Activated CD8-positive, alpha-beta T cell treated with anti-CD3 and anti-CD28 coated beads for 36 hours (primary cell): ENCODE measurements at regions not wholly inside any gene's neighbourhood (a gene's known extent, or its start where the extent isn't known, plus 50 kb on each side); places are given as distances from the start of the nearest gene placed in this dataset.

ENCODE experiments used
- ATAC-seq: fragments of 200-7000 bp; cut with Tn5 transposase; one replicate; pipeline ENCODE4 v1.10.0; 2021; ENCODE audit warnings: mild to moderate bottlenecking, moderate library complexity
- CTCF ChIA-PET: fragments of 350-600 bp; sonication (Branson Sonifier 250); formaldehyde crosslinking; loops from one replicate; lab custom pipeline; 2021; ENCODE audit warnings: antibody characterized with exemption; lab: Charles Lee
- POLR2A ChIA-PET: fragments of 350-600 bp; sonication (Branson Sonifier 250); formaldehyde crosslinking; loops from one replicate; lab custom pipeline; 2021; ENCODE audit warnings: antibody characterized with exemption; lab: Charles Lee
- DNase-seq: peaks from one replicate; pipeline ENCODE4 v3.0.0-alpha.2; 2020
- H3K27ac Mint-ChIP-seq: one replicate; pipeline ENCODE4 v1.8.0; 2021; ENCODE audit warnings: mild to moderate bottlenecking, mixed read lengths
- H3K27me3 Mint-ChIP-seq: one replicate; pipeline ENCODE4 v1.8.0; 2021; ENCODE audit warnings: mixed read lengths
- H3K36me3 Mint-ChIP-seq: one replicate; pipeline ENCODE4 v1.8.0; 2021; ENCODE audit warnings: low read depth, mixed read lengths
- H3K4me1 Mint-ChIP-seq: one replicate; pipeline ENCODE4 v1.8.0; 2021; ENCODE audit warnings: low read depth, mixed read lengths
- H3K4me3 Mint-ChIP-seq: one replicate; pipeline ENCODE4 v1.8.0; 2021; ENCODE audit warnings: mild to moderate bottlenecking, moderate library complexity, mixed read lengths
- H3K9me3 Mint-ChIP-seq: one replicate; pipeline ENCODE4 v1.8.0; 2021; ENCODE audit warnings: mixed read lengths
- intact Hi-C: fragments of 100-400 bp; cut with micrococcal nuclease; formaldehyde crosslinking; loops from one replicate; pipeline ENCODE4 v1.10.0; 2022
- TF ChIP-seq, protein P1 (sequence below): fragments of 200-600 bp; IDR thresholded peaks from one replicate; pipeline ENCODE4 v1.8.0; 2022; ENCODE audit warnings: antibody characterized with exemption, mild to moderate bottlenecking

- no peaks in the 10 kb centered on the region for H3K9me3 Mint-ChIP-seq
- TF ChIP-seq, protein P1, sequence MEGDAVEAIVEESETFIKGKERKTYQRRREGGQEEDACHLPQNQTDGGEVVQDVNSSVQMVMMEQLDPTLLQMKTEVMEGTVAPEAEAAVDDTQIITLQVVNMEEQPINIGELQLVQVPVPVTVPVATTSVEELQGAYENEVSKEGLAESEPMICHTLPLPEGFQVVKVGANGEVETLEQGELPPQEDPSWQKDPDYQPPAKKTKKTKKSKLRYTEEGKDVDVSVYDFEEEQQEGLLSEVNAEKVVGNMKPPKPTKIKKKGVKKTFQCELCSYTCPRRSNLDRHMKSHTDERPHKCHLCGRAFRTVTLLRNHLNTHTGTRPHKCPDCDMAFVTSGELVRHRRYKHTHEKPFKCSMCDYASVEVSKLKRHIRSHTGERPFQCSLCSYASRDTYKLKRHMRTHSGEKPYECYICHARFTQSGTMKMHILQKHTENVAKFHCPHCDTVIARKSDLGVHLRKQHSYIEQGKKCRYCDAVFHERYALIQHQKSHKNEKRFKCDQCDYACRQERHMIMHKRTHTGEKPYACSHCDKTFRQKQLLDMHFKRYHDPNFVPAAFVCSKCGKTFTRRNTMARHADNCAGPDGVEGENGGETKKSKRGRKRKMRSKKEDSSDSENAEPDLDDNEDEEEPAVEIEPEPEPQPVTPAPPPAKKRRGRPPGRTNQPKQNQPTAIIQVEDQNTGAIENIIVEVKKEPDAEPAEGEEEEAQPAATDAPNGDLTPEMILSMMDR = no peak
- no peak overlapping the region for H3K27ac Mint-ChIP-seq
- no peaks in the 10 kb centered on the region for H3K27me3 Mint-ChIP-seq
- no peak overlapping the region for H3K4me3 Mint-ChIP-seq
- no peak for ATAC-seq
- DNase-seq = no peak
- POLR2A ChIA-PET = no interaction called here
- intact Hi-C loops = no loop called here
- H3K36me3 Mint-ChIP-seq = no peaks in the 10 kb centered on the region
- H3K4me1 Mint-ChIP-seq = peaks cover 9% of the 10 kb centered on the region
- CTCF ChIA-PET = no interaction called here
Observed at GRCh38 chr9:72462340-72462739, 59.1 kb upstream of the TMC1 start.

DNA sequence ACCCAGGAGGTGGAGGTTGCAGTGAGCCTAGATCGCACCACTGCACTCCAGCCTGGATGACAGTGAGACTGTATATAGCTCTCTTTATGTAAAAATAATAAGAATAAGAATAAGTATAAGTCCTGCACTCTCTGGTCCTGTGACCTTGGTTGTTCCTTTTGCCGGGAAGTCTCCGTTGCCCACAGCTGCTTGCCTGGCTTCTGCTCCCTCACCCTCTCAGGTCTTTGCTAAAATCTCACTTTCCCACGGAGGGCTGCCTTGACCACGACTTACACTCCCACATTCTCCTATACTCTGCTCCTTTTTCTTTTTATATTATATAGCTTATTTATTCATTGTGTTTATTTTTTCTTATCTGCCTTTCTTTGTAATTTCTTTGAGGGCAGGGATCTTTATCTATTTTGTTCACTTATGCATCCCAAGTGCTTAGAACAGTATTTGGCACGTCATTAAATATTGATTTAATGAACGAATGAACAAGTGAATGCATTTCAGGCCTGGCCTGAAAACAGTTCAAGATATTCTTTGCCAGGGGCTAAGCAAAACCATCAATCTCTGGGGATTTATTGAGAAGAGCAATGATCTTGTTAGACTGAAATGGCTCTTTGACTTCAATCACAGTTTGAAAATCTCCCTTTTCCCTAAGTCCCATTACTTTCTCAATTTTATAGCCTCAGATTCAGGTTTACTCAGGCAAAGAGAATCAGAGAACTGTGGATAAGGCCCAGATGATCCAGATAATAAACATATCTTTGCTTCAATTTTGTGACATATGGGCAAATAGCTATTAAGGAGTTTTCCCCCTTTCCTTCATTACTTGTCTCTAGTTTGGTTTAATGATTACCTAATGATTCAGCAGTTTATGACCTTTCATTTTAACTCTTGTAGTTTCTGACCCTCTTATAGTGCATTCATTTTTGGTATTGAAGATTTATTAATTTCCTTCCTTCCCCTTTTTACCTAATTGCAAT is 60.8 kb upstream of the TMC1 start:
- Mint-ChIP-seq H3K27me3 (peaks cover 1% of the 10 kb centered on the region), H3K27ac (no peak overlapping the region), H3K4me1 (peaks cover 9% of the 10 kb centered on the region), H3K36me3 (no peaks in the 10 kb centered on the region), H3K9me3 (no peaks in the 10 kb centered on the region), H3K4me3 (no peak overlapping the region)
- intact Hi-C loops = no loop called here
- POLR2A ChIA-PET = interaction anchor here (1.2 kb wide), 1 partner anchor 103 kb away, joined by 3 read pairs; no protein-coding TSS in a partner anchor
- no peak for ATAC-seq
- TF ChIP-seq, protein P1 = no peak
- no peak for DNase-seq
- CTCF ChIA-PET = interaction anchor here (1.5 kb wide), 1 partner anchor 181 kb away, joined by 3 read pairs; no protein-coding TSS in a partner anchor

- peaks cover 1% of the 10 kb centered on the region for H3K27me3 Mint-ChIP-seq
- H3K9me3 Mint-ChIP-seq = no peaks in the 10 kb centered on the region
- no peaks in the 10 kb centered on the region for H3K36me3 Mint-ChIP-seq
- ChIA-PET POLR2A (interaction anchor here (0.6 to 0.8 kb wide), 2 partner anchors 16 to 84 kb away, joined by 3 read pairs; no protein-coding TSS in a partner anchor), CTCF (interaction anchor here (1.2 to 1.5 kb wide), 2 partner anchors 133 to 179 kb away, joined by 3 to 4 read pairs; no protein-coding TSS in a partner anchor)
- DNase-seq = no peak
- TF ChIP-seq, protein P1 = no peak
- no peak overlapping the region for H3K27ac Mint-ChIP-seq
- ATAC-seq = no peak
- peaks cover 5% of the 10 kb centered on the region for H3K4me1 Mint-ChIP-seq
- no peak overlapping the region for H3K4me3 Mint-ChIP-seq
- intact Hi-C loops = no loop called here
Observed at GRCh38 chr9:72459308-72459707, 62.1 kb upstream of the TMC1 start.

GRCh38 chr9:72458153-72458552 is 63.3 kb upstream of the TMC1 start:
- H3K36me3 Mint-ChIP-seq = no peaks in the 10 kb centered on the region
- intact Hi-C loops = no loop called here
- no peaks in the 10 kb centered on the region for H3K9me3 Mint-ChIP-seq
- DNase-seq (no peak), ATAC-seq (no peak)
- ChIA-PET CTCF (interaction anchor here (0.7 kb wide), 1 partner anchor 13 kb away, joined by 3 read pairs; no protein-coding TSS in a partner anchor), POLR2A (interaction anchor here (1.5 kb wide), 1 partner anchor 15 kb away, joined by 3 read pairs; no protein-coding TSS in a partner anchor)
- H3K27ac Mint-ChIP-seq = no peak overlapping the region
- TF ChIP-seq, protein P1 = no peak
- peaks cover 5% of the 10 kb centered on the region for H3K4me1 Mint-ChIP-seq
- no peak overlapping the region for H3K4me3 Mint-ChIP-seq
- H3K27me3 Mint-ChIP-seq = peaks cover 1% of the 10 kb centered on the region

DNA sequence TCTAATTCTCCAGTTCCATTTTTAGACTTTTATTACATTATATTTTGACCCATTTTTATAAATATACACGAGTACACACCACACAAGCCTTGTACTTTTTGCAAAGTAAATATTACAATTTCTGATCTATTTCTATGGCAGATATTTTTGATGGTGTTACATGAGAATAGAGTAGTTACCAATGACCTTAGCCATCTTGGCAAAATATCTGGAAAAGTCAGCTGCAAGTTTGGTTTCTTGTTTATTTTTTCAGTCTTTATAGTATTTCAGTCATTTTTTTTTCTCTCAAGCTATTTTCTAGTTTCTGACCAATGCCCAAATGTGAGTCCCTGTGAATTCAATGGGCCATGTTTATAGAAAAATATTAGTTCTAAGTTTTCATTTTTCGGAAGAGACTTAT is 64.0 kb upstream of the TMC1 start:
- DNase-seq (no peak), ATAC-seq (no peak)
- Mint-ChIP-seq H3K27ac (no peak overlapping the region), H3K4me3 (no peak overlapping the region), H3K36me3 (no peaks in the 10 kb centered on the region), H3K4me1 (peaks cover 5% of the 10 kb centered on the region), H3K27me3 (peaks cover 1% of the 10 kb centered on the region), H3K9me3 (no peaks in the 10 kb centered on the region)
- intact Hi-C loops = no loop called here
- ChIA-PET POLR2A (interaction anchor here (1.5 kb wide), 1 partner anchor 14 kb away, joined by 3 read pairs; no protein-coding TSS in a partner anchor), CTCF (interaction anchor here (0.7 kb wide), 1 partner anchor 409 kb away, joined by 3 read pairs; no protein-coding TSS in a partner anchor)
- TF ChIP-seq, protein P1 = no peak
